Mammary epithelial cell (primary cell): ENCODE measurements at regions not wholly inside any gene's neighbourhood (a gene's known extent, or its start where the extent isn't known, plus 50 kb on each side); places are given as distances from the start of the nearest gene placed in this dataset.

Experiments
- EZH2 ChIP-seq: IDR thresholded peaks from 2 replicates; pipeline ENCODE4 v1.6.1; 2012; ENCODE audit warnings: low read length, inconsistent platforms, borderline replicate concordance
- TF ChIP-seq, protein P1 (sequence below), 2 donors: IDR thresholded peaks in 1 of 2; conservative IDR thresholded peaks in 1 of 2; 2 replicates each; pipeline ENCODE4 v1.5.1; 2011 to 2012; ENCODE audit warnings: inconsistent platforms in 2 of 2, low read length in 2 of 2, mild to moderate bottlenecking in 2 of 2, control low read depth in 1 of 2, low read depth in 1 of 2; ENCODE audit not compliant: insufficient read depth in 1 of 2; ENCODE audit errors: extremely low read depth in 1 of 2

- TF ChIP-seq, protein P1, sequence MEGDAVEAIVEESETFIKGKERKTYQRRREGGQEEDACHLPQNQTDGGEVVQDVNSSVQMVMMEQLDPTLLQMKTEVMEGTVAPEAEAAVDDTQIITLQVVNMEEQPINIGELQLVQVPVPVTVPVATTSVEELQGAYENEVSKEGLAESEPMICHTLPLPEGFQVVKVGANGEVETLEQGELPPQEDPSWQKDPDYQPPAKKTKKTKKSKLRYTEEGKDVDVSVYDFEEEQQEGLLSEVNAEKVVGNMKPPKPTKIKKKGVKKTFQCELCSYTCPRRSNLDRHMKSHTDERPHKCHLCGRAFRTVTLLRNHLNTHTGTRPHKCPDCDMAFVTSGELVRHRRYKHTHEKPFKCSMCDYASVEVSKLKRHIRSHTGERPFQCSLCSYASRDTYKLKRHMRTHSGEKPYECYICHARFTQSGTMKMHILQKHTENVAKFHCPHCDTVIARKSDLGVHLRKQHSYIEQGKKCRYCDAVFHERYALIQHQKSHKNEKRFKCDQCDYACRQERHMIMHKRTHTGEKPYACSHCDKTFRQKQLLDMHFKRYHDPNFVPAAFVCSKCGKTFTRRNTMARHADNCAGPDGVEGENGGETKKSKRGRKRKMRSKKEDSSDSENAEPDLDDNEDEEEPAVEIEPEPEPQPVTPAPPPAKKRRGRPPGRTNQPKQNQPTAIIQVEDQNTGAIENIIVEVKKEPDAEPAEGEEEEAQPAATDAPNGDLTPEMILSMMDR (conservative IDR thresholded peaks at IDR 0.05 in 1 of 2, IDR thresholded peaks at IDR 0.05 in 1 of 2; ENCODE audit: extremely low read depth in 1 of 2, insufficient read depth in 1 of 2, low read depth in 1 of 2, low read length in 2 of 2) = no peak
- no peak for TF ChIP-seq EZH2
These were observed 339.6 kb upstream of the VWC2 start for GRCh38 chr7:49433794-49434193.
